HFFc6 (cell line): ENCODE measurements at regions not wholly inside any gene's neighbourhood (a gene's known extent, or its start where the extent isn't known, plus 50 kb on each side); places are given as distances from the start of the nearest gene placed in this dataset.

ENCODE experiments used
- DNase-seq: peaks from one replicate; pipeline ENCODE4 v3.0.0-alpha.2; 2018
- H3K27ac Mint-ChIP-seq: 2 replicates; pipeline ENCODE4 v1.8.0; 2020; ENCODE audit warnings: mild to moderate bottlenecking, mixed read lengths
- H3K27me3 Mint-ChIP-seq: 2 replicates; pipeline ENCODE4 v1.8.0; 2021; ENCODE audit warnings: mild to moderate bottlenecking, moderate library complexity, mixed read lengths; ENCODE audit not compliant: insufficient read depth
- H3K36me3 Mint-ChIP-seq: 2 replicates; pipeline ENCODE4 v1.8.0; 2021; ENCODE audit warnings: low read depth, mixed read lengths
- H3K4me1 Mint-ChIP-seq: 2 replicates; pipeline ENCODE4 v1.8.0; 2020; ENCODE audit warnings: low read depth, mixed read lengths
- H3K4me3 Mint-ChIP-seq: 2 replicates; pipeline ENCODE4 v1.8.0; 2020; ENCODE audit warnings: mild to moderate bottlenecking, moderate library complexity, mixed read lengths
- H3K9me3 Mint-ChIP-seq: 2 replicates; pipeline ENCODE4 v1.8.0; 2020; ENCODE audit warnings: mild to moderate bottlenecking, mixed read lengths
- TF ChIP-seq, protein P1 (sequence below): fragments of 200-600 bp; sonication (generic); IDR thresholded peaks from 2 replicates; pipeline ENCODE4 v1.5.0; 2021; ENCODE audit warnings: antibody characterized with exemption, mild to moderate bottlenecking

DNA sequence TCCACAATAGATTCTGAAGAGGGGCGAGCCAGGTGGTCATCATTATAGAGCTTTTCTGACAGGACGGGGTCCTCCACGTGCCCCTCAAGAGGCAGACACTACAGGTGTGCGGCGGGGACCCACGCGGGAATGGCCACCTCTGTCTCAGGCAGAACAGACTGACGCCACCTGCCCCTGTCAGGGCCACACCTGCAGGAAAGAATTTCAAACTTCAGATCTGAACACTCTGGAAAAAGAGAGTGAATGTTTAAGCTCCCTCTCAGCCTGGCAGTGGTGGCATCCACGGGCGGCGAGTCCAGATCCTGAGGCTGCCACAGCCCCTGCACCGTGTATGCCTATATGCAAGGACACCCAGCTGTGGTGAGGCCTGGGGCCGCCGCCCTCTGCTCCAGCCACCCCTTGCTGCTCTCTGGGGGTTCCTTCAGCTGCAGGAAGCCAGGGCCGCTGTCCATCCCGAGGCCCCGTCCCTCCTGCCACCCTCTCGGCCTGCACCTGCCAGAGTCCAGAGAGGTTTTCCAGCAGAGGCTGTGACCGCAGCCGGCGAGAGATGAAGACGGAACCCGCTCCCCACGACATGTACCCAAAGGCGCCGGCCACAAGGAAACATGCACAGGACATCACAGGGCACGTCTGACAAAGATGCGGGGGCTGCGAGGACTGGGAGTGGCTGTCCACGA, 234.9 kb downstream of the ERMARD start:
- H3K27ac Mint-ChIP-seq: no peak overlapping the region
- no peak for DNase-seq
- peaks cover 53% of the 10 kb centered on the region for H3K9me3 Mint-ChIP-seq
- H3K27me3 Mint-ChIP-seq: no peaks in the 10 kb centered on the region
- TF ChIP-seq, protein P1, sequence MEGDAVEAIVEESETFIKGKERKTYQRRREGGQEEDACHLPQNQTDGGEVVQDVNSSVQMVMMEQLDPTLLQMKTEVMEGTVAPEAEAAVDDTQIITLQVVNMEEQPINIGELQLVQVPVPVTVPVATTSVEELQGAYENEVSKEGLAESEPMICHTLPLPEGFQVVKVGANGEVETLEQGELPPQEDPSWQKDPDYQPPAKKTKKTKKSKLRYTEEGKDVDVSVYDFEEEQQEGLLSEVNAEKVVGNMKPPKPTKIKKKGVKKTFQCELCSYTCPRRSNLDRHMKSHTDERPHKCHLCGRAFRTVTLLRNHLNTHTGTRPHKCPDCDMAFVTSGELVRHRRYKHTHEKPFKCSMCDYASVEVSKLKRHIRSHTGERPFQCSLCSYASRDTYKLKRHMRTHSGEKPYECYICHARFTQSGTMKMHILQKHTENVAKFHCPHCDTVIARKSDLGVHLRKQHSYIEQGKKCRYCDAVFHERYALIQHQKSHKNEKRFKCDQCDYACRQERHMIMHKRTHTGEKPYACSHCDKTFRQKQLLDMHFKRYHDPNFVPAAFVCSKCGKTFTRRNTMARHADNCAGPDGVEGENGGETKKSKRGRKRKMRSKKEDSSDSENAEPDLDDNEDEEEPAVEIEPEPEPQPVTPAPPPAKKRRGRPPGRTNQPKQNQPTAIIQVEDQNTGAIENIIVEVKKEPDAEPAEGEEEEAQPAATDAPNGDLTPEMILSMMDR: no peak
- no peaks in the 10 kb centered on the region for H3K4me1 Mint-ChIP-seq
- peaks cover 5% of the 10 kb centered on the region for H3K36me3 Mint-ChIP-seq
- H3K4me3 Mint-ChIP-seq: no peak overlapping the region

DNA sequence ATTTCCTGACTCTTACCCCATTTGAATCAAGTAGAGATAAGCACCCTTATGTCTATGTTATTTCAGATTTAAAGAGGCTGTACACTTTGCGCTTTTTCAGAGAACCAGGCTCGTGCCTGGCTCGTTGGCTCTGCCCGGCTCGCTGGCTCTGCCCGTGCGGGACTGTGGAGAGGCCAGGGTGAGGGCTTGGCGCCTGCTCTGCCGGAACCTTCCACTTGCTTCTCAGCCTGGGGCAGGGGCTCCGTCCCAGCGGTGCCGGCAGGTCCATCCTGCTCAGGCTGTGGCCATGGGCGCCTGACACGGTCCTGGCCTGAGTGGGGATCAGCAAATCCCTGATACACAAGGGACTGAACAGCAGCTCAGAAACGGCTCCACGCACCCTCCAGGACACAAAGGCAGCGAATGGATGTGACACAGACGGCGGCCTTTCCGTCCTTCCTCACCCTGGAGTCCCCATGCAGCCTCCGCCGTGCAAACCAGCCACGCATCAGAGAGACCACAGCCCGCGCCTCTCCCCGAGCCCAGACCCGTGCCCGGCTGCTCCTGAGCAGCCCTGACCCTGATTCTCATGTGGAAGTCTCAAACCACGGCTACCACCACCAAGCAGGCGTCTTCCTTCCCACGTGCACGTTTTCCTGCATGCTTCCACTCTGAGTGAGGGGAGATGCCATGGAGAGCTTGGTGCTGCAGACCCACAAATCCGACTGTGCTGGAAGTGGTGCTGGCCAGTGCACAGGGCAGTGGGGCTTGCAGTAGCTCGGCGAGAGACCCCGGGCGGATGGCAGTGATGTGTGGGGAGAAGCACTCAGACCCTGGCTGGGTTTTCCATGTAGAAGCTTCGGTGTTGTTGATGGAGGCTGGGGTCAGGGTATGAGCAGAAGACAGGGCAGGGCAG, 233.9 kb downstream of the ERMARD start:
- Mint-ChIP-seq H3K36me3 (peaks cover 5% of the 10 kb centered on the region), H3K4me1 (no peaks in the 10 kb centered on the region), H3K9me3 (peaks cover 57% of the 10 kb centered on the region), H3K4me3 (no peak overlapping the region), H3K27ac (no peak overlapping the region), H3K27me3 (peaks cover 3% of the 10 kb centered on the region; the same call in 1 of the 2 replicates)
- DNase-seq: no peak
- TF ChIP-seq, protein P1: no peak

DNA sequence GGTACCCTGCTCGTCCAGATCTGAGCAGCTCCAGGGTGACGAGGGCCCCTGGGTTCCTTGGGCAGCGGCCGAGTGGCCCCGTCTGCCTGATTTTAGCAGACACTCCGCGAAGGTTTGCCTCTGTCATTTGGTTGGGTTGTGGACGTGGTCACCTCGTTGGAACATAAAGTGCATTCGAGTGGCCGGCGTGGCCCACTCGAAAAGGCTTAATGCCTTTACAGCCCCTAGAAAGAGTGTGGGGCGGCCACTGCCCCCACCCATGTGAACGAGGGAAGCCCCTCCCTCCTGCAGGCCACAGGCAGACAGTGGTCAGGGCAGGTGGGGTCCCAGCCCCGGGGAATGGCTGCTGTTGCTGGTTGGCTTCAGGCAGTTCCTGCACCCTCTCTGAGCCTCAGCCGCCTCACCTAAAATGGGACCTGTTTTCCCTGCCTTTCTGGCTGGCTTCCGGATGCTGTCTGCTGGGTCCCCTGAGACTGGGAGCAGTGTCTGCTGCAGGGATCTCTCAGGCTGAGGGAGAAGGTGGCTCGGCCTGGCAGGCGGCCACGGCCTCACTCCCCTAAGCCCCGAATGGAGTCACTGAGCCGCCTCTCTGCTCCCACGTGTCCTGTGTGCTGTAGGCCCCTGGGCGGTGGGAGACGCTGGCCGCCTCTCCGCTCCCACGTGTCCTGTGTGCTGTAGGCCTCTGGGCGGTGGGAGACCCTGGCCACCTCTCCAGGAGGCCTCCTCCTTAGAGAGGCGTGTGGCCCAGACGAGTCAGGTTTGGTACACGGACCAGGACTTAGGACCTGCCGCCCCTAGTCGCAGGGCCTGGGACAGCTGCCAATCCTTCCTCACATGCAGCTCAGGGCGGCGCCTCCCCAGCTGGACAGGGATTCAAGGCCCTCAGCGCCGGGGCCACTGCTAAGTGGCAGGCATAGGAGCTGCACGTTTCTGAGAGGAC, 233.0 kb downstream of the ERMARD start:
- TF ChIP-seq, protein P1: no peak
- Mint-ChIP-seq H3K9me3 (peaks cover 53% of the 10 kb centered on the region), H3K4me1 (no peaks in the 10 kb centered on the region), H3K27me3 (peaks cover 3% of the 10 kb centered on the region; the same call in 1 of the 2 replicates), H3K4me3 (no peak overlapping the region), H3K27ac (no peak overlapping the region), H3K36me3 (peaks cover 5% of the 10 kb centered on the region)
- no peak for DNase-seq

DNA sequence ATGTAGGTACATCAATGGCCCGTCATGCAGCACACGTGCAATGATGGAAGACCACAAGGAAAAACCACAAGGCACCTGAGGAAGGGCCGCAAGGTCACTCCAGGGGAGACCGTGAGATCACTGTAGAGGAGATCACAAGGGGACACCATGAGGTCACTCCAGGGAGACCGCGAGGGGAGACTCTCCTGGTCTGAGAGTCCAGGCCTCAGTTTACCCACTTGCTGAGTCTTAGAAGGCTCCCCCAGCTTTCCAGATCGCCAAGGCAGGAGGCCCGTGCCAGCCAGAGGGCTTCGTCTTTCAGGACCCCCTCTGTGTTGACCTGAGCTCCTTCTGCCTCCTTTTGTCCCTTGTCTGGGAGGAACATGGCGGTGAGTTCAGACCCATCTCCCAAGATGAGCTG, 232.2 kb downstream of the ERMARD start:
- H3K4me1 Mint-ChIP-seq: no peaks in the 10 kb centered on the region
- peaks cover 56% of the 10 kb centered on the region for H3K9me3 Mint-ChIP-seq
- DNase-seq: no peak
- TF ChIP-seq, protein P1: no peak
- peaks cover 5% of the 10 kb centered on the region for H3K36me3 Mint-ChIP-seq
- H3K27me3 Mint-ChIP-seq: peaks cover 3% of the 10 kb centered on the region; the same call in 1 of the 2 replicates
- no peak overlapping the region for H3K27ac Mint-ChIP-seq
- no peak overlapping the region for H3K4me3 Mint-ChIP-seq
